Skeletal muscle satellite cell (primary cell): ENCODE measurements at regions not wholly inside any gene's neighbourhood (a gene's known extent, or its start where the extent isn't known, plus 50 kb on each side); places are given as distances from the start of the nearest gene placed in this dataset.
"Not testable (repeated sequence)": the region's sequence is repeated elsewhere in the genome, so short reads cannot be mapped to it uniquely, and the experiment has no call there.

ENCODE experiments used
- H3K27me3 ChIP-seq: 2 replicates; pipeline ENCODE4 v1.7.0; 2013; ENCODE audit warnings: low read length; ENCODE audit not compliant: control insufficient read depth, insufficient read depth
- H3K36me3 ChIP-seq: 2 replicates; pipeline ENCODE4 v1.7.0; 2013; ENCODE audit warnings: mild to moderate bottlenecking, control low read depth, low read length; ENCODE audit not compliant: insufficient read depth
- H3K4me1 ChIP-seq: 2 replicates; pipeline ENCODE4 v1.7.0; 2013; ENCODE audit warnings: low read length; ENCODE audit not compliant: control insufficient read depth, insufficient read depth
- H3K4me2 ChIP-seq: 2 replicates; pipeline ENCODE4 v1.7.0; 2013; ENCODE audit warnings: mild to moderate bottlenecking, low read length
- H3K4me3 ChIP-seq: 2 replicates; pipeline ENCODE4 v1.7.0; 2013; ENCODE audit warnings: low read length
- H3K9ac ChIP-seq: 2 replicates; pipeline ENCODE4 v1.7.0; 2013; ENCODE audit warnings: mild to moderate bottlenecking, low read depth, low read length, moderate library complexity
- H3K9me3 ChIP-seq: replicated peaks from 2 replicates; pipeline ENCODE4 v1.7.0; 2013; ENCODE audit warnings: mild to moderate bottlenecking, control low read depth, low read length

- peak overlapping the region; percentile 38 for H3K4me3 ChIP-seq
- peak overlapping the region; percentile 61 for H3K9ac ChIP-seq
- no peaks in the 10 kb centered on the region for H3K27me3 ChIP-seq
- H3K9me3 ChIP-seq: no peaks in the 10 kb centered on the region
- H3K4me1 ChIP-seq: peaks cover 32% of the 10 kb centered on the region
- H3K4me2 ChIP-seq: peak overlapping the region; percentile 70
- H3K36me3 ChIP-seq: no peaks in the 10 kb centered on the region
These were observed 73.7 kb upstream of the IPO5 start for GRCh38 chr13:97879646-97880310.

- Histone ChIP-seq H3K4me2 (peak overlapping the region; percentile 70), H3K9ac (peak overlapping the region; percentile 52)
These were observed 73.2 kb upstream of the IPO5 start for GRCh38 chr13:97880311-97880675.

GRCh38 chr13:97881556-97881955 lies 71.9 kb upstream of the IPO5 start:
- H3K4me3 ChIP-seq: no peak overlapping the region
- H3K4me1 ChIP-seq: peaks cover 32% of the 10 kb centered on the region
- H3K36me3 ChIP-seq: no peaks in the 10 kb centered on the region
- no peak overlapping the region for H3K4me2 ChIP-seq
- H3K9me3 ChIP-seq: no peaks in the 10 kb centered on the region
- no peak overlapping the region for H3K9ac ChIP-seq
- H3K27me3 ChIP-seq: no peaks in the 10 kb centered on the region

More at GRCh38 chr13:97880311-97880675, 73.2 kb upstream of the IPO5 start:
- Histone ChIP-seq H3K4me1 (peaks cover 32% of the 10 kb centered on the region), H3K4me3 (no peak overlapping the region), H3K27me3 (no peaks in the 10 kb centered on the region), H3K36me3 (no peaks in the 10 kb centered on the region), H3K9me3 (no peaks in the 10 kb centered on the region)

GRCh38 chr13:97883396-97883795 lies 70.1 kb upstream of the IPO5 start:
- Histone ChIP-seq H3K4me1 (peaks cover 28% of the 10 kb centered on the region), H3K4me3 (no peak overlapping the region), H3K9me3 (no peaks in the 10 kb centered on the region), H3K4me2 (no peak overlapping the region), H3K36me3 (no peaks in the 10 kb centered on the region), H3K9ac (no peak overlapping the region), H3K27me3 (no peaks in the 10 kb centered on the region)

GRCh38 chr13:97884707-97885468 lies 68.6 kb upstream of the IPO5 start:
- H3K27me3 ChIP-seq: no peaks in the 10 kb centered on the region
- no peak overlapping the region for H3K4me3 ChIP-seq
- H3K9me3 ChIP-seq: no peaks in the 10 kb centered on the region
- no peaks in the 10 kb centered on the region for H3K36me3 ChIP-seq
- H3K4me2 ChIP-seq: no peak overlapping the region
- no peak overlapping the region for H3K9ac ChIP-seq
- peaks cover 17% of the 10 kb centered on the region for H3K4me1 ChIP-seq

GRCh38 chr13:97885641-97886040 lies 67.8 kb upstream of the IPO5 start:
- Histone ChIP-seq H3K4me1 (peaks cover 12% of the 10 kb centered on the region), H3K4me2 (no peak overlapping the region), H3K9ac (no peak overlapping the region), H3K9me3 (no peaks in the 10 kb centered on the region), H3K36me3 (no peaks in the 10 kb centered on the region), H3K27me3 (no peaks in the 10 kb centered on the region), H3K4me3 (no peak overlapping the region)

GRCh38 chr13:97889803-97890202 lies 63.7 kb upstream of the IPO5 start:
- Histone ChIP-seq H3K4me1 (peaks cover 7% of the 10 kb centered on the region), H3K27me3 (no peaks in the 10 kb centered on the region), H3K9me3 (no peaks in the 10 kb centered on the region), H3K4me3 (no peak overlapping the region), H3K9ac (no peak overlapping the region), H3K4me2 (no peak overlapping the region), H3K36me3 (no peaks in the 10 kb centered on the region)

GRCh38 chr13:97890573-97890972 lies 62.9 kb upstream of the IPO5 start:
- no peak overlapping the region for H3K4me3 ChIP-seq
- peaks cover 7% of the 10 kb centered on the region for H3K4me1 ChIP-seq
- no peak overlapping the region for H3K9ac ChIP-seq
- H3K9me3 ChIP-seq: no peaks in the 10 kb centered on the region
- H3K27me3 ChIP-seq: no peaks in the 10 kb centered on the region
- H3K4me2 ChIP-seq: no peak overlapping the region
- H3K36me3 ChIP-seq: no peaks in the 10 kb centered on the region

GRCh38 chr13:97891964-97892363 lies 61.5 kb upstream of the IPO5 start:
- H3K27me3 ChIP-seq, H3K4me3 ChIP-seq, H3K4me2 ChIP-seq, H3K36me3 ChIP-seq, H3K4me1 ChIP-seq, H3K9ac ChIP-seq, H3K9me3 ChIP-seq: not testable (repeated sequence)

- H3K4me2 ChIP-seq: no peak overlapping the region
- H3K4me1 ChIP-seq: peaks cover 7% of the 10 kb centered on the region
- no peaks in the 10 kb centered on the region for H3K27me3 ChIP-seq
- H3K9me3 ChIP-seq: no peaks in the 10 kb centered on the region
- H3K36me3 ChIP-seq: no peaks in the 10 kb centered on the region
- H3K4me3 ChIP-seq: no peak overlapping the region
- H3K9ac ChIP-seq: no peak overlapping the region
These were observed 60.8 kb upstream of the IPO5 start for GRCh38 chr13:97892717-97893116.

- no peaks in the 10 kb centered on the region for H3K36me3 ChIP-seq
- H3K9ac ChIP-seq: no peak overlapping the region
- no peaks in the 10 kb centered on the region for H3K9me3 ChIP-seq
- no peak overlapping the region for H3K4me2 ChIP-seq
- no peak overlapping the region for H3K4me3 ChIP-seq
- no peaks in the 10 kb centered on the region for H3K27me3 ChIP-seq
- peaks cover 2% of the 10 kb centered on the region for H3K4me1 ChIP-seq
These were observed 58.1 kb upstream of the IPO5 start for GRCh38 chr13:97895383-97895782.

- no peaks in the 10 kb centered on the region for H3K9me3 ChIP-seq
- H3K4me1 ChIP-seq: peaks cover 2% of the 10 kb centered on the region
- no peak overlapping the region for H3K4me2 ChIP-seq
- H3K9ac ChIP-seq: no peak overlapping the region
- H3K27me3 ChIP-seq: no peaks in the 10 kb centered on the region
- H3K4me3 ChIP-seq: no peak overlapping the region
- H3K36me3 ChIP-seq: no peaks in the 10 kb centered on the region
These were observed 57.0 kb upstream of the IPO5 start for GRCh38 chr13:97896446-97896845.
